ENCODE measurements at regions not wholly inside any gene's neighbourhood (a gene's known extent, or its start where the extent isn't known, plus 50 kb on each side); places are given as distances from the start of the nearest gene placed in this dataset.
"Not testable (repeated sequence)": the region's sequence is repeated elsewhere in the genome, so short reads cannot be mapped to it uniquely, and the experiment has no call there.

DNA sequence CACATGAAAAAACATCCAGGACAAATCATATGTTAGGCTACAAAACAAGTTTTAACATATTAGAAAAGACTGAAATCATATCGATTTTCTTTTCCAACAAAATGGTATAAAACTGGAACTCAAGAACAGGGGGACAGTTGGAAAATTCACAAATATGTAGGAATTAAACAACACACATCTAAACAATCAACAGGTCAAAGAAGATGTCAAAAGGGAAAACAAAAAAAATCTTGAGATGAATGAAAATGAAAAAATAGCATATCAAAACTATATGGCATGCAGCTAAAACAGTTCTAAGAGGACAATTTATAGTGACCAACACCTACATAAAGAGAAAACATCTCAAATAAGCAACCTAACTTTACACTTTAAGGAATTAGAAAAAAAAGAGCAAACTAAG, 585.3 kb downstream of the UQCRFS1 start:
- Histone ChIP-seq H3K27me3 (ENCODE audit: insufficient read depth, low read length) (no peaks in the 10 kb centered on the region), H3K4me3 (ENCODE audit: low read length) (no peak overlapping the region), H3K9ac (ENCODE audit: low read depth, low read length) (no peak overlapping the region), H3K36me3 (ENCODE audit: insufficient read depth, low read depth, low read length) (no peaks in the 10 kb centered on the region), H3K27ac (ENCODE audit: low read length) (no peak overlapping the region), H3K4me1 (ENCODE audit: insufficient read depth, low read length) (no peaks in the 10 kb centered on the region), H3K9me3 (ENCODE audit: insufficient read depth, low read depth, low read length) (0 out of 2 replicates have a peak, but pooled peaks cover 5% of the 10 kb centered on the region)

DNA sequence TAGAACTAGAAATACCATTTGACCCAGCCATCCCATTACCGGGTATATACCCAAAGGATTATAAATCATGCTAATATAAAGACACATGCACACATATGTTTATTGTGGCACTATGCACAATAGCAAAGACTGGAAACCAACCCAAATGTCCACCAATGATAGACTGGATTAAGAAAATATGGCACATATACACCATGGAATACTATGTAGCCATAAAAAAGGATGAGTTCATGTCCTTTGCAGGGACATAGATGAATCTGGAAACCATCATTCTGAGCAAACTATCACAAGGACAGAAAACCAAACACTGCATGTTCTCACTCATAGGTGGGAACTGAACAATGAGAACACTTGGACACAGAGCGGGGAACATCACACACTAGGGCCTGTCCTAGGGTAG, 586.5 kb downstream of the UQCRFS1 start:
- not testable (repeated sequence) for H3K36me3 ChIP-seq (ENCODE audit: insufficient read depth, low read depth, low read length); H3K4me3 ChIP-seq (ENCODE audit: low read length); H3K9ac ChIP-seq (ENCODE audit: low read depth, low read length)

DNA sequence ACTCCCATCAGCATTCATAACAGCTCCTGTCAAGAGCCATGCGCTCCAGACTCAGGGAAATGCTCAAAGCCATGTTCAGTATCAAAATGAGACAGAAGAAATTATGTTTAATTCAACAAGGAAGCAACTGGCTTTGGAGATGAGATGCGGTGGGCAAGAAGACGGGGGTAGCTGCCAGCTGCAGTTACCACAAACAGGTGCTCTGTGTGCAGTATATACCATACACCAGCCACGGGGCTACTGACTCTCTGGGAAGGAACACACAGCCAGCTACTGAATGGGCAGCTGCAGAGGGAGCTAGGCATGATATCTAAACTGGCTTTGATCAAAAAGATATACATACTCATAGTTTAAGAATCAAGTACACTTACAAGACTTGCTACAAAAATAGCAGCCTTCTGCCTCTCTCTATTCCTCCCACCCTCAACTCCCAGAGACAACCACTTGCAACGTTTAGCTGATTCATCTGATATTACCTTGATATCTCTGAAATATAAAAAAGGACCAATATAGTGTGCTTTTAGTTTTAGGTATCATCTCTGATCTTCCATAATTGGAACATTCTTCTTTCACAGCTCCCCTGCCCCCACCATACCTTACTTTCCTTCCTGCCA, 593.0 kb downstream of the UQCRFS1 start:
- H3K9ac ChIP-seq (ENCODE audit: low read depth, low read length) = no peak overlapping the region

More for the DNA sequence above, 586.5 kb downstream of the UQCRFS1 start:
- H3K9me3 ChIP-seq (ENCODE audit: insufficient read depth, low read depth, low read length); H3K27me3 ChIP-seq (ENCODE audit: insufficient read depth, low read length); H3K4me1 ChIP-seq (ENCODE audit: insufficient read depth, low read length); H3K27ac ChIP-seq (ENCODE audit: low read length): not testable (repeated sequence)

DNA sequence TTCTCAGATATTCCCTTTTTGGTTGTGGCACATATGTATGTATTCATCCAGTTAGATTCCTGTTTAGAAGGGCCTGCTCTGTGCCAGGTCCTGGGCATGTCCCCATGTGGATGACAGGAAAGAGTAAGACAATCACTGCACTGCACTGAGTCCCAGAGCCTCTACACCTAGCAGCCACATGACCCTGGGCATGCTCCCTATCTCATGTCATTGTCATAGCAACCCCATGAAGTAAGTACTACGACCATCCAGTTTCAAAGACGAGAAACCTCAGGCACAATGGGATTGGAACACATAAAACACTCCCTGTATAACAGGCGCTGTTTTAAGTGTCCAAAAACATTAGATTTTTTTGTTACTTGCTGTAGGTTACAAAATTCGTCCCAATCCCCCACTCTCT, 594.4 kb downstream of the UQCRFS1 start:
- H3K36me3 ChIP-seq (ENCODE audit: insufficient read depth, low read depth, low read length) = no peaks in the 10 kb centered on the region
- no peak overlapping the region for H3K9ac ChIP-seq (ENCODE audit: low read depth, low read length)
- H3K4me3 ChIP-seq (ENCODE audit: low read length) = no peak overlapping the region
- no peak overlapping the region for H3K27ac ChIP-seq (ENCODE audit: low read length)
- no peaks in the 10 kb centered on the region for H3K4me1 ChIP-seq (ENCODE audit: insufficient read depth, low read length)
- peaks cover 25% of the 10 kb centered on the region for H3K9me3 ChIP-seq (ENCODE audit: insufficient read depth, low read depth, low read length)
- H3K27me3 ChIP-seq (ENCODE audit: insufficient read depth, low read length) = no peaks in the 10 kb centered on the region

More for the DNA sequence above, 593.0 kb downstream of the UQCRFS1 start:
- Histone ChIP-seq H3K36me3 (ENCODE audit: insufficient read depth, low read depth, low read length) (no peaks in the 10 kb centered on the region), H3K4me1 (ENCODE audit: insufficient read depth, low read length) (no peaks in the 10 kb centered on the region), H3K9me3 (ENCODE audit: insufficient read depth, low read depth, low read length) (peaks cover 10% of the 10 kb centered on the region), H3K4me3 (ENCODE audit: low read length) (no peak overlapping the region), H3K27ac (ENCODE audit: low read length) (no peak overlapping the region), H3K27me3 (ENCODE audit: insufficient read depth, low read length) (no peaks in the 10 kb centered on the region)

DNA sequence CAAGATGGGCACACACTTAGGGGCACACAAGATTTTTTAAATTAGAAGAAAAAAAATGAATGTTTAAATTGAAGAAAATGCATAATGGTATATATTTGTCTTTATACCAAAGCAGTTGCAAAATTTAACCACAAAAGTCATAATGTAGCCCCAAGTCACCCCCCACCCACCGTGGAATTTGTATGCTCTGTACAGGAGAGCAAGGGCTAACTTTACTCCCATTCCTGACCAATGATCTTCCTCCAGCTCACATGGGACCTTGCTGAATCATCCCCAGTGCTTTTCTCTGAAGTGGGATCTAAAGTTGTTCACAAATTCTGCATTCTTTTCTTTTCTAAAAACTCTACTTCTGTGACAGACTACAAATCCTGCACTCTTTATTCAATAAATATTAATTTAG, 597.0 kb downstream of the UQCRFS1 start:
- Histone ChIP-seq H3K36me3 (ENCODE audit: insufficient read depth, low read depth, low read length) (no peaks in the 10 kb centered on the region), H3K9ac (ENCODE audit: low read depth, low read length) (no peak overlapping the region), H3K27ac (ENCODE audit: low read length) (no peak overlapping the region), H3K9me3 (ENCODE audit: insufficient read depth, low read depth, low read length) (peaks cover 26% of the 10 kb centered on the region), H3K27me3 (ENCODE audit: insufficient read depth, low read length) (no peaks in the 10 kb centered on the region), H3K4me1 (ENCODE audit: insufficient read depth, low read length) (no peaks in the 10 kb centered on the region), H3K4me3 (ENCODE audit: low read length) (no peak overlapping the region)

DNA sequence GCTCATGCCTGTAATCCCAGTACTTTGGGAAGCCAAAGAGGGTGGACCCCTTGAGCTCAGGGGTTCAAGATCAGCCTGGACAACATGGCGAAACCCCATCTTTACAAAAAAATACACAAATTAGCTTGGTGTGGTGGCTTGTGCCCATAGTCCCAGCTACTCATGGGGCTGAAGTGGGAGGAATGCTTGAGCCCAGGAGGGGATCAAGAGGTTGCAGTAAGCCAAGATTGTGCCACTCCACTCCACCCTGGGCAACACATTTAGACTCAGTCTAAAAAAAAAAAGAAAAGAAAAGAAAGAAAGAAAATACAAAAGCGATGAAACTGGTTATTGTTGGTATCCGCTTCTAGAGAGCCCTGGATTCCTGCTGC, 597.4 kb downstream of the UQCRFS1 start:
- Histone ChIP-seq H3K4me1 (ENCODE audit: insufficient read depth, low read length) (no peaks in the 10 kb centered on the region), H3K9ac (ENCODE audit: low read depth, low read length) (no peak overlapping the region), H3K36me3 (ENCODE audit: insufficient read depth, low read depth, low read length) (no peaks in the 10 kb centered on the region), H3K4me3 (ENCODE audit: low read length) (no peak overlapping the region), H3K27ac (ENCODE audit: low read length) (no peak overlapping the region), H3K27me3 (ENCODE audit: insufficient read depth, low read length) (no peaks in the 10 kb centered on the region), H3K9me3 (ENCODE audit: insufficient read depth, low read depth, low read length) (peaks cover 26% of the 10 kb centered on the region)

DNA sequence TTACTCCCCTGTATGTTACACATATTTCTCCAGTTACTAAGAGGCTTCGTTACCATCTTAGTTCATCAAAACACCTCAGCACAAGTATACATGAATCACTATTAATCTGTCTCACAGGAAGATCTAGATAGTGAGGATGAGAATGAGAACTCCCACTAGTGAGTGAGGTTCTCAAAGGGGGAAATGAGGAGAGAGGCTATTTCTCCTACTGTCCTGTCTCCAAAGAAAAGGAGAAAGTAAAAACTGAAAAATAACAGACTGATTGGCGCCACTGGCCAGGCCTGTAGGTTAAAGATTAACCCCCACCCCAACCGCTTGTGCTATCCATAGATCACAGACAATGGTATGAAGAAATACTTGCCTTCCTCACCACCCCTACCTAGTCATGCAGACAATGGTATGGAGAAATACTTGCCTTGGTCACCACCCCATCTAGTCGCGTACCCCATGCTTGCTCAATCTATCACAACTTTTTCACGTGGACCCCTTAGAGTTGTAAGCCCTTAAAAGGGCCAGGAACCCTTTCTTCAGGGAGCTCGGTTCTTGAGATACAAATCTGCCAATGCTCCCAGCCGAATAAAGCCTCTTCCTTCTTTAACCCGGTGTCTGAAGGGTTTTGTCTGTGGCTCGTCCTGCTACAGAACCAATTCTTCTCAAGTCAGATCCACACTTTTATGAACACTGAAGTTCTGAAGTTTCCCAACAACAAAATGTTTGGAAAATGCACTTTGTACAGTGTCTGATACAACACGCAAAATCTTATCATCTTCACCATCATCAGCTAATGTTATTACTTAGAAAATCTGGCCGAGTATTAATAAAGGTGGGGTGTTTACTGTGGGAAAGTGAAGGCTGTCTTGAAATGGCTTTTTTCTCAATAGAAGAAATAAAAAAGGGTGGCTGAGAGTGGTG, 598.1 kb downstream of the UQCRFS1 start:
- Histone ChIP-seq H3K36me3 (ENCODE audit: insufficient read depth, low read depth, low read length) (no peaks in the 10 kb centered on the region), H3K9ac (ENCODE audit: low read depth, low read length) (no peak overlapping the region), H3K27ac (ENCODE audit: low read length) (no peak overlapping the region), H3K4me3 (ENCODE audit: low read length) (no peak overlapping the region), H3K4me1 (ENCODE audit: insufficient read depth, low read length) (no peaks in the 10 kb centered on the region), H3K27me3 (ENCODE audit: insufficient read depth, low read length) (no peaks in the 10 kb centered on the region), H3K9me3 (ENCODE audit: insufficient read depth, low read depth, low read length) (peaks cover 26% of the 10 kb centered on the region)

DNA sequence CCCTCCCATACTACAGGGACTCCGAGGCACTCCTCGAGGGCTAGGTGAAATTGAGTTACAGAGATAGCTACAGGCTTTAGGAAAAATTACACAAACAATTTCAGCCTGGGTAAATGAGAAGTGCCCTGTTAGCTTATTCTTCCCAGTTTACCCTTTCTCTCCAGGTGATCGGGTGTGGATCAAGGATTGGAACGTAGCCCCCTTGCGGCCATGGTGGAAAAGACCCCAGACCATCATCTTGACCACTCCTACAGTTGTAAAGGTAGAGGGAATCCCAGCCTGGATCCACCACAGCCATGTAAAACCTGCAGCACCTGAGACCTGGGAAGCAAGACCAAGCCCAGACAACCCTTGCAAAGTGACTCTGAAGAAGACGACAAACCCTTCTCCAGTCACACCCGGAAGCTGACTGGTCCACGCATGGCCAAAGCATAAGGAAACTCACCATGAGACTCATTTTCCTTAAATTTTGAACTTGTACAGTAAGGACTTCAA, 600.6 kb downstream of the UQCRFS1 start:
- H3K27ac ChIP-seq (ENCODE audit: low read length) = no peak overlapping the region
- no peak overlapping the region for H3K9ac ChIP-seq (ENCODE audit: low read depth, low read length)
- H3K4me1 ChIP-seq (ENCODE audit: insufficient read depth, low read length) = no peaks in the 10 kb centered on the region
- no peaks in the 10 kb centered on the region for H3K27me3 ChIP-seq (ENCODE audit: insufficient read depth, low read length)
- H3K4me3 ChIP-seq (ENCODE audit: low read length) = no peak overlapping the region
- peaks cover 27% of the 10 kb centered on the region for H3K9me3 ChIP-seq (ENCODE audit: insufficient read depth, low read depth, low read length)
- no peaks in the 10 kb centered on the region for H3K36me3 ChIP-seq (ENCODE audit: insufficient read depth, low read depth, low read length)

DNA sequence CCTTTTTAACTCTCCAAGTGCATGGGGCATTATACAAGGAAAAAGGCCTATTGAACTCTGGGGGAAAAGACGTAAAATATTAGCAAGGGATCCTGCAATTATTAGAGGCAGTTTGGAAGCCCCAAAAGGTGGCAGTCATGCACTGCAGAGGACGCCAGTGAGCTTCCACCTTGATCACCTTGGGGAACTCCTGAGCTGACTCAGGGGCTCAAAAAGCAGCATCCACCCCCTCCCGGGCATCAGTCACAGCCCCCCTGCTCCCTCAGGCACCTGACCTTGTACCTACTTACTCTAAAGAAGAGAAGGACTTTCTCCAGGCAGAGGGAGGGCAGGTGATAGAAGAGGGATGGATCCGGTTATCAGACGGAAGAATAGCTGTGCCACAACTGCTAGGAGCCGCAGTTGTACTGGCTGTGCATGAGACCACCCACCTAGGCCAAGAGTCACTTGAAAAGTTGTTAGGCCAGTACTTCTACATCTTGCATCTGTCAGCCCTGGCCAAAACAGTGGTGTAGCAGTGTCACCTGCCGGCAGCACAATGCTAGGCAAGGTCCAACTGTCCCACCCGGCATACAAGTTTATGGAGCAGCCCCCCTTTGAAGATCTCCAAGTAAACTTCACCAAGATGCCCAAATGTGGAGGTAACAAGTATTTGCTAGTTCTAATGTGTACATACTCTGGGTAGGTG, 601.6 kb downstream of the UQCRFS1 start:
- not testable (repeated sequence) for H3K27me3 ChIP-seq (ENCODE audit: insufficient read depth, low read length); H3K36me3 ChIP-seq (ENCODE audit: insufficient read depth, low read depth, low read length); H3K4me1 ChIP-seq (ENCODE audit: insufficient read depth, low read length); H3K27ac ChIP-seq (ENCODE audit: low read length); H3K4me3 ChIP-seq (ENCODE audit: low read length); H3K9ac ChIP-seq (ENCODE audit: low read depth, low read length)
- H3K9me3 ChIP-seq (ENCODE audit: insufficient read depth, low read depth, low read length) = peaks cover 34% of the 10 kb centered on the region

DNA sequence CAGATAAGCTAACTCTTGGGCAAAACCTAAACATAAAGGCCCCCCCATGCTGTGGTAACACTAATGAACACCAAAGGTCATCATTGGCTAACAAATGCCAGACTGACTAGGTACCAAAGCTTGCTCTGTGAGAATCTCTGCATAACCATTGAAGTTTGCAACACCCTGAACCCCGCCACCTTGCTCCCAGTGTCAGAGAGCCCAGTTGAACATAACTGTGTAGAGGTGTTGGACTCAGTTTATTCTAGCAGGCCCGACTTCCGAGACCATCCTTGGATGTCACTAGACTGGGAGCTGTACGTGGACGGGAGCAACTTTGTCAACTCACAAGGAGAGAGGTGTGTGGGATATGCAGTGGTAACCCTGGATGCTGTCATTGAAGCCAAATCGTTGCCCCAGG, 602.2 kb downstream of the UQCRFS1 start:
- H3K27ac ChIP-seq (ENCODE audit: low read length) = no peak overlapping the region
- H3K9ac ChIP-seq (ENCODE audit: low read depth, low read length) = no peak overlapping the region
- no peaks in the 10 kb centered on the region for H3K36me3 ChIP-seq (ENCODE audit: insufficient read depth, low read depth, low read length)
- no peaks in the 10 kb centered on the region for H3K4me1 ChIP-seq (ENCODE audit: insufficient read depth, low read length)
- peaks cover 35% of the 10 kb centered on the region for H3K9me3 ChIP-seq (ENCODE audit: insufficient read depth, low read depth, low read length)
- H3K4me3 ChIP-seq (ENCODE audit: low read length) = no peak overlapping the region
- no peaks in the 10 kb centered on the region for H3K27me3 ChIP-seq (ENCODE audit: insufficient read depth, low read length)

DNA sequence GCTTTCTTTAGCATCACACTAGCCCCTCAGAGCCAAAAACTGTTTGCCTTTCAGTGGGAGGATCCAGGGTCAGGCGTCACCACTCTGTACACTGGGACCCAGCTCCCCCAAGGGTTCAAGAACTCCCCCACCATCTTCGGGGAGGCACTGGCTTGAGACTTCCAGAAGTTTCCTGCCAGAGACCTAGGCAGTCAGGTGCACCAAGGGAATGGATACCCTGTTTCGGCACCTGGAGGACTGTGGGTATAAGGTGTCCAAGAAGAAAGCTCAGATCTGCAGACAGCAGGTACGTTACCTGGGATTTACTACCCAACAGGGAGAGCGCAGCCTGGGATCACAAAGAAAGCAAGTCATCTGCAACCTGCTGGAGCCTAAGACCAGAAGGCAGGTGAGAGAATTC, 603.0 kb downstream of the UQCRFS1 start:
- H3K27ac ChIP-seq (ENCODE audit: low read length) = no peak overlapping the region
- H3K9ac ChIP-seq (ENCODE audit: low read depth, low read length) = no peak overlapping the region
- no peak overlapping the region for H3K4me3 ChIP-seq (ENCODE audit: low read length)
- no peaks in the 10 kb centered on the region for H3K27me3 ChIP-seq (ENCODE audit: insufficient read depth, low read length)
- no peaks in the 10 kb centered on the region for H3K36me3 ChIP-seq (ENCODE audit: insufficient read depth, low read depth, low read length)
- peaks cover 29% of the 10 kb centered on the region for H3K9me3 ChIP-seq (ENCODE audit: insufficient read depth, low read depth, low read length)
- H3K4me1 ChIP-seq (ENCODE audit: insufficient read depth, low read length) = no peaks in the 10 kb centered on the region
